ENCODE measurements at regions not wholly inside any gene's neighbourhood (a gene's known extent, or its start where the extent isn't known, plus 50 kb on each side); places are given as distances from the start of the nearest gene placed in this dataset.

GRCh38 chr13:40388617-40389016 is 277.8 kb downstream of the FOXO1 start:
- no peak for DNase-seq
- 83 to 89% methylated on average over 10 to 11 of the region's 11 CpGs for WGBS, 2 donors
- Histone ChIP-seq H3K36me3 (ENCODE audit: low read depth, missing control alignments) (no peaks in the 10 kb centered on the region), H3K27ac (no peak overlapping the region), H3K9me3 (no peaks in the 10 kb centered on the region), H3K4me1 (no peaks in the 10 kb centered on the region), H3K4me3 (no peak overlapping the region), H3K27me3 (no peaks in the 10 kb centered on the region)
- intact Hi-C loops (cut with DNase I; ENCODE audit: low total_unique reads): no loop called here
- TF ChIP-seq POLR2A (IDR thresholded peaks at IDR 0.05): no peak
- no peak for TF ChIP-seq CTCF (IDR thresholded peaks at IDR 0.05)

- WGBS, 2 donors: 82 to 89% methylated on average over 10 of the region's 10 CpGs
- Histone ChIP-seq H3K27me3 (no peaks in the 10 kb centered on the region), H3K9me3 (no peaks in the 10 kb centered on the region), H3K36me3 (ENCODE audit: low read depth, missing control alignments) (no peaks in the 10 kb centered on the region), H3K27ac (no peak overlapping the region), H3K4me3 (no peak overlapping the region), H3K4me1 (no peaks in the 10 kb centered on the region)
- intact Hi-C loops (cut with DNase I; ENCODE audit: low total_unique reads): no loop called here
- no peak for TF ChIP-seq POLR2A (IDR thresholded peaks at IDR 0.05)
- no peak for TF ChIP-seq CTCF (IDR thresholded peaks at IDR 0.05)
- DNase-seq: no peak
These were observed 277.3 kb downstream of the FOXO1 start for GRCh38 chr13:40389081-40389641.

GRCh38 chr13:40390401-40390916 is 276.0 kb downstream of the FOXO1 start:
- Histone ChIP-seq H3K27ac (no peak overlapping the region), H3K4me3 (no peak overlapping the region), H3K27me3 (no peaks in the 10 kb centered on the region), H3K9me3 (no peaks in the 10 kb centered on the region), H3K4me1 (no peaks in the 10 kb centered on the region), H3K36me3 (ENCODE audit: low read depth, missing control alignments) (no peaks in the 10 kb centered on the region)
- no peak for TF ChIP-seq CTCF (IDR thresholded peaks at IDR 0.05)
- TF ChIP-seq POLR2A (IDR thresholded peaks at IDR 0.05): no peak
- intact Hi-C loops (cut with DNase I; ENCODE audit: low total_unique reads): no loop called here
- 92 to 93% methylated on average over 9 of the region's 9 CpGs for WGBS, 2 donors
- no peak for DNase-seq

GRCh38 chr13:40391788-40392187 is 274.7 kb downstream of the FOXO1 start:
- Histone ChIP-seq H3K27ac (no peak overlapping the region), H3K4me1 (no peaks in the 10 kb centered on the region), H3K36me3 (ENCODE audit: low read depth, missing control alignments) (no peaks in the 10 kb centered on the region), H3K9me3 (no peaks in the 10 kb centered on the region), H3K27me3 (no peaks in the 10 kb centered on the region), H3K4me3 (no peak overlapping the region)
- 79 to 90% methylated on average over 5 of the region's 5 CpGs for WGBS, 2 donors
- no peak for TF ChIP-seq CTCF (IDR thresholded peaks at IDR 0.05)
- TF ChIP-seq POLR2A (IDR thresholded peaks at IDR 0.05): no peak
- DNase-seq: no peak
- intact Hi-C loops (cut with DNase I; ENCODE audit: low total_unique reads): no loop called here

- Histone ChIP-seq H3K36me3 (ENCODE audit: low read depth, missing control alignments) (no peaks in the 10 kb centered on the region), H3K27me3 (no peaks in the 10 kb centered on the region), H3K4me3 (no peak overlapping the region), H3K27ac (no peak overlapping the region), H3K4me1 (no peaks in the 10 kb centered on the region), H3K9me3 (no peaks in the 10 kb centered on the region)
- DNase-seq: no peak
- 85 to 95% methylated on average over 5 of the region's 5 CpGs for WGBS, 2 donors
- TF ChIP-seq CTCF (IDR thresholded peaks at IDR 0.05): no peak
- TF ChIP-seq POLR2A (IDR thresholded peaks at IDR 0.05): no peak
- intact Hi-C loops (cut with DNase I; ENCODE audit: low total_unique reads): no loop called here
These were observed 272.0 kb downstream of the FOXO1 start for GRCh38 chr13:40394304-40394985.
